GM12891 (cell line): ENCODE measurements at regions not wholly inside any gene's neighbourhood (a gene's known extent, or its start where the extent isn't known, plus 50 kb on each side); places are given as distances from the start of the nearest gene placed in this dataset.

ENCODE experiments used
- PAX5 ChIP-seq: IDR thresholded peaks from 2 replicates; pipeline ENCODE4 v1.6.1; 2011; ENCODE audit warnings: low read length, moderate library complexity, mild to moderate bottlenecking; ENCODE audit not compliant: insufficient read depth, severe bottlenecking
- POLR2A ChIP-seq: IDR thresholded peaks from 2 replicates; pipeline ENCODE4 v1.6.1; 2011; ENCODE audit warnings: low read depth, low read length, control low read depth
- POLR2AphosphoS5 ChIP-seq: IDR thresholded peaks from 2 replicates; pipeline ENCODE4 v1.6.1; 2011; ENCODE audit warnings: low read depth, low read length, control low read depth
- POU2F2 ChIP-seq: IDR thresholded peaks from 2 replicates; pipeline ENCODE4 v1.6.1; 2011; ENCODE audit warnings: low read depth, mild to moderate bottlenecking, control low read depth, low read length, moderate library complexity
- SPI1 ChIP-seq: IDR thresholded peaks from 2 replicates; pipeline ENCODE4 v1.6.1; 2011; ENCODE audit warnings: low read depth, low read length, control low read depth
- TAF1 ChIP-seq: IDR thresholded peaks from 2 replicates; pipeline ENCODE4 v1.6.1; 2011; ENCODE audit warnings: low read depth, low read length, control low read depth

DNA sequence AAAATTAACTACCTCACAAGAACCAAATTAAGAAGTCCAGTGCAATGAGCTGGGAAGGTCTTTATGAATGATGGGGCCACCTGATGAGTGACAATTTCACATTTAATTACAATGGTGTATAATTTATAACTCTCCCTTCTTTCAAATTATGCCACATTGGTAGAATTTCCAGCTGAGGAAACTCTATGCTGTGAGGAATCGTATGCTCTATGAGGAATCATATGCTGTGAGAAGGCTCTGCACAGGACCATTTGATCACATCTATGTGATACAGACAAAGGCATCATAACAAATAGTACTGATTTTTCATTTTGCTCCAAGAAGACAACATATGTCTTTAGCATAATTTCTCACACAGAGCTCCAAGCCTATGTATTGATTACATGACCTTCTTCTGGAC is 69.3 kb downstream of the PDHA2 start:
- TF ChIP-seq POLR2A (no peak), POLR2AphosphoS5 (no peak), TAF1 (no peak), PAX5 (no peak), SPI1 (no peak), POU2F2 (no peak)
